Activated CD8-positive, alpha-beta memory T cell treated with anti-CD3 and anti-CD28 coated beads, Interleukin-2, amount 10 ng/mL, durations not matched to agents 7 days and 5 days (primary cell): ENCODE measurements at regions not wholly inside any gene's neighbourhood (a gene's known extent, or its start where the extent isn't known, plus 50 kb on each side); places are given as distances from the start of the nearest gene placed in this dataset.
"Not testable (repeated sequence)": the region's sequence is repeated elsewhere in the genome, so short reads cannot be mapped to it uniquely, and the experiment has no call there.

ENCODE experiments used
- ATAC-seq: fragments of 150-1000 bp; cut with Tn5 transposase; one replicate; pipeline ENCODE4 v1.10.0; 2021; ENCODE audit warnings: moderate library complexity
- CTCF ChIA-PET: fragments of 350-600 bp; sonication (Branson Sonifier 250); formaldehyde crosslinking; loops from one replicate; lab custom pipeline; 2021; ENCODE audit warnings: antibody characterized with exemption; lab: Charles Lee
- DNase-seq: peaks from one replicate; pipeline ENCODE4 v3.0.0-alpha.2; 2020
- H3K27ac Mint-ChIP-seq: one replicate; pipeline ENCODE4 v1.8.0; 2021; ENCODE audit warnings: mild to moderate bottlenecking, mixed read lengths
- H3K27me3 Mint-ChIP-seq: one replicate; pipeline ENCODE4 v1.8.0; 2021; ENCODE audit warnings: mixed read lengths
- H3K36me3 Mint-ChIP-seq: one replicate; pipeline ENCODE4 v1.8.0; 2021; ENCODE audit warnings: mild to moderate bottlenecking, mixed read lengths
- H3K4me1 Mint-ChIP-seq: one replicate; pipeline ENCODE4 v1.8.0; 2021; ENCODE audit warnings: mixed read lengths
- H3K4me3 Mint-ChIP-seq: one replicate; pipeline ENCODE4 v1.8.0; 2021; ENCODE audit warnings: mild to moderate bottlenecking, moderate library complexity, mixed read lengths
- H3K9me3 Mint-ChIP-seq: one replicate; pipeline ENCODE4 v1.8.0; 2022; ENCODE audit warnings: low read depth, mixed read lengths

- no peaks in the 10 kb centered on the region for H3K36me3 Mint-ChIP-seq
- no peaks in the 10 kb centered on the region for H3K4me1 Mint-ChIP-seq
- no peaks in the 10 kb centered on the region for H3K27me3 Mint-ChIP-seq
- no peaks in the 10 kb centered on the region for H3K9me3 Mint-ChIP-seq
- no peak for DNase-seq
- ATAC-seq: no peak
- H3K27ac Mint-ChIP-seq: no peak overlapping the region
- no peak overlapping the region for H3K4me3 Mint-ChIP-seq
- CTCF ChIA-PET: no interaction called here
Measured at GRCh38 chr18:1075322-1075721, 170.7 kb downstream of the ADCYAP1 start.

GRCh38 chr18:1075876-1076275 lies 171.2 kb downstream of the ADCYAP1 start:
- no peaks in the 10 kb centered on the region for H3K36me3 Mint-ChIP-seq
- no peak overlapping the region for H3K27ac Mint-ChIP-seq
- no peaks in the 10 kb centered on the region for H3K4me1 Mint-ChIP-seq
- DNase-seq (no peak), ATAC-seq (no peak)
- no peaks in the 10 kb centered on the region for H3K9me3 Mint-ChIP-seq
- CTCF ChIA-PET: no interaction called here
- H3K4me3 Mint-ChIP-seq: no peak overlapping the region
- no peaks in the 10 kb centered on the region for H3K27me3 Mint-ChIP-seq

GRCh38 chr18:1078301-1078700 lies 173.6 kb downstream of the ADCYAP1 start:
- no peaks in the 10 kb centered on the region for H3K4me1 Mint-ChIP-seq
- DNase-seq: no peak
- no peaks in the 10 kb centered on the region for H3K27me3 Mint-ChIP-seq
- CTCF ChIA-PET: no interaction called here
- ATAC-seq: no peak
- no peak overlapping the region for H3K27ac Mint-ChIP-seq
- no peak overlapping the region for H3K4me3 Mint-ChIP-seq
- no peaks in the 10 kb centered on the region for H3K9me3 Mint-ChIP-seq
- no peaks in the 10 kb centered on the region for H3K36me3 Mint-ChIP-seq

GRCh38 chr18:1083675-1084074 lies 179.0 kb downstream of the ADCYAP1 start:
- H3K4me3 Mint-ChIP-seq, DNase-seq, H3K9me3 Mint-ChIP-seq, H3K36me3 Mint-ChIP-seq, H3K4me1 Mint-ChIP-seq, H3K27me3 Mint-ChIP-seq, CTCF ChIA-PET, ATAC-seq, H3K27ac Mint-ChIP-seq: not testable (repeated sequence)

GRCh38 chr18:1090758-1091157 lies 186.1 kb downstream of the ADCYAP1 start:
- CTCF ChIA-PET: no interaction called here
- Mint-ChIP-seq H3K36me3 (no peaks in the 10 kb centered on the region), H3K9me3 (peaks cover 2% of the 10 kb centered on the region), H3K27ac (no peak overlapping the region), H3K27me3 (no peaks in the 10 kb centered on the region), H3K4me3 (no peak overlapping the region), H3K4me1 (no peaks in the 10 kb centered on the region)
- DNase-seq: no peak
- ATAC-seq: no peak

GRCh38 chr18:1092228-1092627 lies 187.6 kb downstream of the ADCYAP1 start:
- no peak overlapping the region for H3K4me3 Mint-ChIP-seq
- no peaks in the 10 kb centered on the region for H3K4me1 Mint-ChIP-seq
- no peak overlapping the region for H3K27ac Mint-ChIP-seq
- ATAC-seq (no peak), DNase-seq (no peak)
- no peaks in the 10 kb centered on the region for H3K27me3 Mint-ChIP-seq
- H3K9me3 Mint-ChIP-seq: peaks cover 2% of the 10 kb centered on the region
- CTCF ChIA-PET: no interaction called here
- no peaks in the 10 kb centered on the region for H3K36me3 Mint-ChIP-seq

GRCh38 chr18:1094409-1094808 lies 189.7 kb downstream of the ADCYAP1 start:
- Mint-ChIP-seq H3K4me3 (no peak overlapping the region), H3K27ac (no peak overlapping the region), H3K9me3 (peaks cover 9% of the 10 kb centered on the region), H3K36me3 (no peaks in the 10 kb centered on the region), H3K4me1 (no peaks in the 10 kb centered on the region), H3K27me3 (no peaks in the 10 kb centered on the region)
- CTCF ChIA-PET: no interaction called here
- no peak for DNase-seq
- ATAC-seq: no peak

- H3K4me3 Mint-ChIP-seq, H3K9me3 Mint-ChIP-seq, H3K4me1 Mint-ChIP-seq, H3K27ac Mint-ChIP-seq, H3K27me3 Mint-ChIP-seq, H3K36me3 Mint-ChIP-seq, CTCF ChIA-PET, DNase-seq, ATAC-seq: not testable (repeated sequence)
Measured at GRCh38 chr18:1097991-1098735, 193.5 kb downstream of the ADCYAP1 start.

GRCh38 chr18:1102848-1103247 lies 198.2 kb downstream of the ADCYAP1 start:
- no peak for DNase-seq
- CTCF ChIA-PET: no interaction called here
- Mint-ChIP-seq H3K27ac (no peak overlapping the region), H3K4me1 (no peaks in the 10 kb centered on the region), H3K27me3 (no peaks in the 10 kb centered on the region), H3K4me3 (no peak overlapping the region), H3K36me3 (no peaks in the 10 kb centered on the region), H3K9me3 (peaks cover under 1% of the 10 kb centered on the region)
- no peak for ATAC-seq

GRCh38 chr18:1103537-1103936 lies 198.9 kb downstream of the ADCYAP1 start:
- Mint-ChIP-seq H3K9me3 (no peaks in the 10 kb centered on the region), H3K4me3 (no peak overlapping the region), H3K27me3 (no peaks in the 10 kb centered on the region), H3K36me3 (no peaks in the 10 kb centered on the region), H3K4me1 (no peaks in the 10 kb centered on the region), H3K27ac (no peak overlapping the region)
- no peak for DNase-seq
- no peak for ATAC-seq
- CTCF ChIA-PET: no interaction called here

GRCh38 chr18:1104181-1104881 lies 199.7 kb downstream of the ADCYAP1 start:
- no peak for ATAC-seq
- no peaks in the 10 kb centered on the region for H3K9me3 Mint-ChIP-seq
- H3K4me3 Mint-ChIP-seq: no peak overlapping the region
- H3K27ac Mint-ChIP-seq: no peak overlapping the region
- no peaks in the 10 kb centered on the region for H3K4me1 Mint-ChIP-seq
- H3K27me3 Mint-ChIP-seq: no peaks in the 10 kb centered on the region
- CTCF ChIA-PET: no interaction called here
- H3K36me3 Mint-ChIP-seq: no peaks in the 10 kb centered on the region
- no peak for DNase-seq

- peaks cover 2% of the 10 kb centered on the region for H3K9me3 Mint-ChIP-seq
- H3K36me3 Mint-ChIP-seq: no peaks in the 10 kb centered on the region
- no peak overlapping the region for H3K4me3 Mint-ChIP-seq
- ATAC-seq (no peak), DNase-seq (no peak)
- no peak overlapping the region for H3K27ac Mint-ChIP-seq
- no peaks in the 10 kb centered on the region for H3K27me3 Mint-ChIP-seq
- no peaks in the 10 kb centered on the region for H3K4me1 Mint-ChIP-seq
- CTCF ChIA-PET: no interaction called here
Measured at GRCh38 chr18:1124495-1124894, 219.8 kb downstream of the ADCYAP1 start.

- ATAC-seq (no peak), DNase-seq (no peak)
- Mint-ChIP-seq H3K27me3 (no peaks in the 10 kb centered on the region), H3K27ac (no peak overlapping the region), H3K4me3 (no peak overlapping the region), H3K9me3 (peaks cover 7% of the 10 kb centered on the region), H3K36me3 (no peaks in the 10 kb centered on the region), H3K4me1 (no peaks in the 10 kb centered on the region)
- CTCF ChIA-PET: no interaction called here
Measured at GRCh38 chr18:1133541-1133940, 228.9 kb downstream of the ADCYAP1 start.

- Mint-ChIP-seq H3K27ac (no peak overlapping the region), H3K4me1 (no peaks in the 10 kb centered on the region), H3K4me3 (no peak overlapping the region), H3K36me3 (no peaks in the 10 kb centered on the region), H3K9me3 (peaks cover 11% of the 10 kb centered on the region), H3K27me3 (no peaks in the 10 kb centered on the region)
- ATAC-seq (no peak), DNase-seq (no peak)
- CTCF ChIA-PET: no interaction called here
Measured at GRCh38 chr18:1147730-1148129, 243.1 kb downstream of the ADCYAP1 start.
